NCI-H2227 (cell line): ENCODE measurements at regions not wholly inside any gene's neighbourhood (a gene's known extent, or its start where the extent isn't known, plus 50 kb on each side); places are given as distances from the start of the nearest gene placed in this dataset.
"Not testable (repeated sequence)": the region's sequence is repeated elsewhere in the genome, so short reads cannot be mapped to it uniquely, and the experiment has no call there.

ENCODE experiments used
- DNase-seq: peaks from one replicate; lab custom pipeline; 2025; ENCODE audit not compliant: unreplicated experiment; lab: John Stamatoyannopoulos, UW

DNA sequence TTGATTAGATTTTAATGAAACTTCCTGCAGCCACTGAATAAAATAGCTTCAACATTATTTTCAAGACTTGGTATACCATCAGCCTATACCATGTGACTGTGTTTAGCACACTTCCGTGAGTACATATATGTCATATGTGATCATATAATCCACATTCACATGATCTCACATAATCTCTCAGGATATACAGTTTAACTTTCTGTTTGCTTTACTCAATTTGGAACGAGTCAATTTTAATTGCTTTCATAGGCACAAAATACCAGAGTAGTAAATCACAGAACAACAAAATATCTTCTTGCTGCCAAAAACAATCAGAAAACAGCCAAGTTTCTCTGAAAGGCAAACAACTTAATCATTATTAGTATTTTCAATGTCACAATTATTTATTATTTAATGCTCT lies 731.1 kb upstream of the DIAPH2 start:
- DNase-seq, result no peak

DNA sequence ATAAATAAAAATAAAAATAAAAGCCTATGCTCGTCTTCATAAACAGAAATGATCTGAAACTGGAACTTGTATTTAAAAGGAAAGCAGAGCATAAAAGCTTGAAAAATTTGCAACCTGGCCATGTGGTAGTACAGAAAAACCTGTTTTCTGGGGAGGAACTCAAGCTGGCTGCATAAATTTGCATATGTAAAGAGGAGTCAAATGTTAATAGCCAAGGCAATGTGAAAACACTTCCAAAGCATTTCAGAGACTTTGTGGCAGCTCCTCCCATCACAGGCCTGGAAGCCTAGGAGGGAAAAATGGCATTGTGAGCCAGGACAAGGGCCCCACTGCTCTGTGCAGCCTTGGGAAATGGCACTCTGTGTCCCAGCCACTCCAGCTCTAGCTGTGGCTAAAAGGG lies 727.9 kb upstream of the DIAPH2 start:
- no peak for DNase-seq

DNA sequence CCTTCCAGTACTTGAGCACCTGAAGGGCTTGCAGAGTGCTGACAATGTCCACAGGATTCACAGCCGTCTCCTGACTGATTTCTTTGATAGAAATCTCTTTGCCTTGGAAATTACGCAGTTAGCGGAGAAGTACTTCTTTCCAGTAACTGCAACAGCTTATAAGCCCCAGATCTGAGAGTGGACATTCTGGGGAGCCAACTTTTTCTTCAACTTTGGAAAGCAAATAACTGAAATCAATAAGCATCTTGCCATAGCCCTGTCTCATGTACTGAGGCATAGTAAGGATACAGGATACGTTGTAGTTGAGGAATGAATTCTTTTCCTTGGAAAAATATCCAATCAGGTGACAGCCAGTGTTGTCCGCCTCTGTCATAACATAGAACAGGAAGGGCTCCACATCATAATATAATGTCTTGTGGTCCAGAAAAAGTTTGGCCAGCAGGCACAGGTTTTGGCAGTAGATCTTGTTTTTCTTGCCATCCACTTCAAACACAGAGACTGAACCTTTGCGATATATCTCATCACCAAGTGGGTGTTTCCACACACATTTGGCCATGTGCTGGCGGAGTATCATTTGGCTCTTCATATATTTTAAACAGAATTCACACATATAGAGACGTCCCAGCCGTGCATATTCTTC lies 711.1 kb upstream of the DIAPH2 start:
- not testable (repeated sequence) for DNase-seq

DNA sequence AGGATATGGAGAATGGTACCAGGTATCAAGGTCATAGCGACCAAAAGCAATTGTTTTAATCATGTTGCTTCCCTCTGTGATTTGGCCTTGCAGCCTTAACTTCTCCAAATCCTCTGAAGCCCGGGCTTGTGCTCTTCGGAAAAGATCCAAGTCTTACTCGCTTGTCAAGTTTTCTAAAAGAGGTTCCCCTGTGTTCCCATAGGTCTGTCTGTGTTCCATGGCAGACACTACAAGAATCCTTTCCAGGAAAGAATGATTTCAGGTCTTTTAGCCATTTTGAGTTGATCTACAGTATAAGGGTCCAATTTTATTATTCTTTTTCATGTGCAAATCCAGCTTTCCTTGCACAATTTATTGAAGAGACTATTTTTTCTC lies 710.6 kb upstream of the DIAPH2 start:
- DNase-seq, result no peak

DNA sequence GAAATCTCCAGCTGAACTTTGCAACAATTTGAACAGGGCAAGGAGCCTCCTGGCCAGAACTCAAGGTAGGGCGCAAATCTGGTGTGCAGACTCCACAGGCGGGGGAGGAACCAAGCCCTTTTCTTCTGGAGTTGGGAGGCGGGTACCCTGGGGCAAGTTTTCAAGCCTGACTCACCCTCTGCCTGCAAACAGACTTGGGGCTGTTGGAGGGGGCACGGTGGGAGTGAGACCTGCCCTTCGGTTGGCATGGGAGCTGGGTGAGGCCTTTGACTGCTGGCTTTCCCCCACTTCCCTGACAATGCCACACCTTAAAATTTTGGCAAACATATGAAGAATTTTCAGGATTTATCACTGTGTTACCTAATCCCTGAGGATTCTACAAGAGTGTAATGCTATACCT lies 709.8 kb upstream of the DIAPH2 start:
- DNase-seq, result no peak

DNA sequence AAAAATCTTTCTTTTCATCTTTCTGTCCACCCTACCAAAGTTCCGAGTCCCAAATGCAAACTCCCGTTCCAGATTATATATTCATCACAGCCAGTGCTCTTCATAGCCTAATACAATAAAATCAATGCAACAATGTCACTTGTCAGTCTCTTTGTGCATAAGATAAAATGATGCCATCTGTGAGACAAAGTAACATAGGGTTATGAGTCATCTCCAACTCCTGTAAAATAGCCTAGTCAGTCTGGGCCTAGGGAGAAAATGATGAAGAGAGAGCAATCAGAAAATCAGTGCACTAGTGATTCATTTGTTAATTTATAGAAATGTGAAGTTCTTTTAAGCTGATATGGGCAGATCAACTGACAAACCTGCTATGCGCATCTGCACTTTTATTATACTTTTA lies 689.1 kb upstream of the DIAPH2 start:
- DNase-seq, result no peak

DNA sequence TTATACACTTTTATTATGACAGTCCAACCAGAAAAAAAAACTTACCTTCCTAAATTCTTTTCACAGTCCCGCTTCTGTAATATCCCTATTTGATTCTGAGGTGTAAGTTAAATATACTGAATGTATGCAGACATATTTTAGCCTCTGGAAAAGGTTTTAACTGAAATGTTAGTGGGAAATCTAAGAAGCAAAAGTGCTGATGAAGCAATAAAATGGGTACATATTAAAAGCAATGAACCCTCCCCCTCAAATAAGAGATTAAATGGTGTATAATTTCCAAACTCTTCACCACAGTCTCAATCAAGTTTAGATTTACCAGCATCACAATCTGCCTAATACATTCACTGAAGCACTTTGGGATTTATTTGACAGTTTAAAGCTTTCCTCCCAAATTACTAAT lies 688.3 kb upstream of the DIAPH2 start:
- no peak for DNase-seq

DNA sequence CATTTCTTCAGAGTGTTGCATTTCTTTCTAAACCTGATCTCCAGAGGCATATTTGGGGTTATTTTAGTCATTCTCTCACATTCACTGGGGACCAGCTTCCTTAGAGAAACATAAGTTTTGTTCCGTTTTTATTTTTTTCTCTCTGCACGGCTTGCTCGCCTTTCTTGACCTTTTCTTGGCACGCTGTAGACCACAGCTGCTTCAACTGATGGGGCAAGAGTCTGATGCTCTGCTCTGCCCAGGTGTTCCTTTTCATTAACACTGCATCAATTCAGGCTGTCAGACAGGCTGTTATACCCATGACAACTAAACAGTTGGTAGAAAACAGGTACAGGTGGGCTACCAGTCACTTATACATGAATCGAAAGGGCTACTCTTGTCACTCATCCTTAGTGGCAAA lies 682.2 kb upstream of the DIAPH2 start:
- no peak for DNase-seq

DNA sequence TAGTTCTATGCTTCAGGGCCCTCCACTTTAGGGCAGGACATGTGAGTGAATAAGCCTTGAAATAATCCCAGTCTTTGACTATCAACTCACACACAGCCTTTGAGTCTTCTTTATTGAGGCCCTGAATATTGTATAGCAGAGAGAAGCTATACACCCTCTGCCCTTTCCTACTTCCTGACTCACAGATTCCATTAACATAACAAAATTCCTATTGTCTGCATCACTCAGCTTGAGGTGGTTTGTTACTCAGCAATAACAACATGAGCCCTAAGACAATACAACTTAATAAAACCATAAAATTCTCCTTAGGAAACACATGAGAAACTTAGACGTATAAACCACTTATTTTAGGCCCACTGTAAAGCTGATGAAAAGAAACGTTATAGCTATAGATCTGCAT lies 680.3 kb upstream of the DIAPH2 start:
- DNase-seq, result no peak

DNA sequence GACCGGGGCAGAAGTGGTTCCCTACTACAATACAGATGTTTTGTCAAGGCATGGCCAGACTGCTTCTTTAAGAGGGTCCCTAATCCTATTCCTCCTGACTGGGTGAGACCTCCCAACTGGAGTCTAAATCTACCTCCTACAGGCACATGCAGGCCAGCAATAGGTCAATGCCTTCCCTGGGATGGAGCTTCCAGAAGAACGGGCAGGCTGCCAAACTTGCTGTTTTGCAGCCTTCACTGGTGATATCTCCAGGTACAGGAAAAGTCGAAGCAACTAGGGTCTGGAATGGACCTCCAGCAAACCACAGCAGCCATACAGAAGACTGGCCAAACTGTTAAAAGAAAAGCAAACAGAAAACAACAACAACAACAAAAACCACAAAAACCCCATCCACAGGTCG lies 678.4 kb upstream of the DIAPH2 start:
- no peak for DNase-seq

DNA sequence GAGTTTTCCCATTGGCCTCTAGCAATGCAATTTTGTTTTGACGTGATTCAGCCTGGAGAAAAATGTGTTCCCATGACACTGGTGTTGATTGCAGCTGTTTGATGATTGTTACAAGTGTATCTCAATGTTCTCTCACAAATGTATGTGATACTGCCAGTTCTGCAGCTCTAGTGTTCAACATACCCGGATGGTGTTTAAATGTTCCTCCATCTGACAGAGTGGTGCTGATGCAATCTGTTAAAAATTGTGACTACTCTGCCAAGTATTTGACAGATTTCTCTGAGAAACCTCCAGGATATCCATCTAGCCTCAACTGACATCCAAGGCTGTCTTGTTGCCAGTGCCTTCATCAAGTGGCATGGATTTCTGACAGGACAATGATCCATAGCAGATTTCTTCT lies 657.2 kb upstream of the DIAPH2 start:
- no peak for DNase-seq

DNA sequence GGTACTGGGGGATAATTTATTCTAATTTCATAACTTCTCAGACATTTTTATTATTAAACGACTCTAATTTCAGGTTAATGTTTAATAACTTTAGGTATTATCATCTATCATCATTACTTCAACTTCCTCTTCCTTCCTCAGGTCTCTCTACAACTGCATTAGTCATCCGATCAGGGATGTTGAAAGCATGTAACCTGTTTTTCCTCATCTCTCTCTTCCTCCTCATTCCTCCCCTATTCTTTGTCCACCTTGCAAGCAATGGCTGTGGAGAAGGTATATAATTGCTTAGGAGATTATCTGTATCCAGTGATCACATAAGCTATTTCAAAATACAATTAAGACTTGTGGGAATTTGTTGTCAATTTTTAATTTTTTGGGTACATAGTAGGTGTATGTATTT lies 632.6 kb upstream of the DIAPH2 start:
- no peak for DNase-seq

DNA sequence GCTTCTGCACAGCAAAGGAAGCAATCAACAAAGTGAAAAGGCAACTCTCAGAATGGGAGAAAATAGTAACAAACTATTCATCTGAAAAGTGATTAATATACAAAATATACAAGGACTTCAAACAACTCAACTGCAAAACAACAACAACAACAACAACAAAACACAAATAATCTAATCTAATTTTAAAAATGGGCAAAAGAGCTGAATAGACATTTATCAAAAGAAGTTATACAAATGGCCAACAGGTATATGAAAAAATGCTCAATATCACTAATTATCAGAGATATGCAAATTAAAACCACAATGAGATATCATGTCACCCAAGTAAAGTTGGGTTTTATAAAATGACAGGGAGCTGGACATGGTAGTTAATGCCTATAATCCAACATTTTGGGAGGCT lies 602.8 kb upstream of the DIAPH2 start:
- no peak for DNase-seq

DNA sequence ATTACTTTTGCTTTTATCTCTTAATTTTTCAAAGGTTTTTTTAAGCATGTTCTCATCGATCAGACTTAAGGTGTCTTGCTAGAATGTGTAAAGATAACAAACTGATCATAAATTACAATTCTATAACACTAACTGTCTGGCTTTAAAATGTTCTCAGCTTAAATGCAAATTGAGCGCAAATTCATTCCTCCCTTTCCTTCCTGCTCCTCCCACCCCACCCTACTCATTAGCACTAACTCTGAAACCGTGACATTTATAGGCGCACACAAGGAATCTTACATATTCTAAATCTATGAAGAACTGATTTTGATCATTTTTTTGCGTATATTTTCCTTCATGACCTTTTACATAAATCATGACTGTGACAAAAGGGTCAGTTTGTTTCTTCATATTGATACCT lies 590.0 kb upstream of the DIAPH2 start:
- no peak for DNase-seq

DNA sequence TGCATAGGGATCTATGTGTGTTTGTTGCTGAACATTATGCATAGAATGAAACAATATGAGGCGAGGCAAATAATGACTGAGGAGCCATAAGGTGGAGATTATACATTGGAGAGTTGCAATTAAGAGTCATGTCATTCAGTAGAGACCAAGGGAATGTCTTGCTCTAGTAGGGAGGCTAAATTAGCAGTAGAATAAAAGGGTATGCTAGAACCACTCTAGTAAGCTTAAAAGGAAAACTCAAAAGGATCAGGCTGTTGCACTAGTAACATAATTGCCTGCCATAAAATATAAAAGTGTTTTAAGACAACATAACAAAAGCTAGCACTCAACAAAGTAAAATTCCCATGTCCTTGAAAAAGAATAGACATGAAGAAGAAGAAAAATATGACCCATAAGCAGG lies 586.2 kb upstream of the DIAPH2 start:
- DNase-seq, result no peak

DNA sequence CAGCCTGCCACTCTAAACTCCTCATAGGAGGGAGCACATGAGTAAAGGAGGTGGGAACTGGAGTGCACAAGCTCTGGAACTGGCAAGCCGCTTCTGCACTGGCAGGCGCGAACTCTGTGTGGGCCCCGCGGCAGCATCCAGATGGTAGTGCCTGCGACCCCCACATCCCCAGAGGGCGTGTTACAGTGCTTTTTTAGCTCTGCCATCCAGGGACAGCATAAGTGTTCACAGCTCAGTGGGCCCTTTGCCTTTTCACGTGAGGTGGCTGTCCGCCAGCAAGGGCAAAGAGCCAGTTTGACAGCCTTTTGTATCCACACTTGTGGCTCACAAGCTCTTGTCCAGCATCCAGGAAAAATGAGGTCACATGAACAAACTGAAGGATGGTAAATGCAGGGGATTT lies 581.6 kb upstream of the DIAPH2 start:
- no peak for DNase-seq

DNA sequence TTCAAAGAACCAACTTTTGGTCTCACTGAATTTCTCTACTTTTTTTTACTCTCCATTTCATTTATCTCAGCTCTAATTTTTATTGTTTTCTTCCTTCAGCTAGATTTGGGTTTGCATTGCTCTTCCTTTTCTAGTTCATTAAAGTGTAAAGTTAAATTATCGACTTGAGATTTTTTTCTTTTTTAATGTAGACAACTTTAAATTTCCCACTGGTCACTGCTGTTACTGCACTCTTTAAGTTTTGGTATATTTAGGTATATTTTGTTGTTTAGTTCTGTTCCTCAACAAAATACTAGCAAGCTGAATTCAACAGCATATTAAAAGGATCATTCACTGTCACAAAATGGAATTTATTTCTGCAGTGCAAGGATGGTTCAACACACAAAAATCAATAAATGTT lies 572.0 kb upstream of the DIAPH2 start:
- no peak for DNase-seq

DNA sequence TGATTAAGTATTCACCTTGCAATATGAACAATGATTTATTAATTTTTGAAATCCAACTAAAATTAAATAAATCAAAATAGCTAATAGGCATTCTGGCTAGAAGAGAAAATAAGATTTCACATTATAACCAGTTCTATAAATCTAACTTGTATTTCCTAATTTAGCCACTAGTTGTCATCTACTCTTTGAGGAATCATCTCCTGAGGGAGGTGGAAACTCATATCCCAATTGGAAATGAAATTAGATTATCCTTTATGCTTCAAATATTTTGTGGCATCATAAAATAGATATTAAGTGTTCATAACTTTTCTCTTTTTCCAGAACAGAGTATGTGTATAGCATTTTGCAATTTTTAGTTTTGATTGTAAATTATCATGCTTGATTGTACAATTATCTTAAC lies 558.5 kb upstream of the DIAPH2 start:
- DNase-seq, result no peak

DNA sequence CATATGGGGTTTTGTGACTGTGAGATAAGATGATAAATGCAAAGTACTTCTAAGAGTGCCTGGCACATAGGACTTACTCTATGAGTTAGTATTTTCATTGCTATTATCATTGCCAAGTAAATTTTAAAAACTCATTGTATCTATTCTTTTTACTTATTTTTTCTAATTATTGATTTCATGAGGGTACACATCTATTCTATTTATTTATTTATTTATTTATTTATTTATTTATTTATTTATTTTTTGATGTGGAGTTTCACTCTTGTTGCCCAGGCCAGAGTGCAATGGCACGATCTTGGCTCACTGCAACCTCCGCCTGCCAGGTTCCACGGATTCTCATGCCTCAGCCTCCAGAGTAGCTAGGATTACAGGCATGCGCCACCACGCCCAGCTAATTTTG lies 556.6 kb upstream of the DIAPH2 start:
- not testable (repeated sequence) for DNase-seq

DNA sequence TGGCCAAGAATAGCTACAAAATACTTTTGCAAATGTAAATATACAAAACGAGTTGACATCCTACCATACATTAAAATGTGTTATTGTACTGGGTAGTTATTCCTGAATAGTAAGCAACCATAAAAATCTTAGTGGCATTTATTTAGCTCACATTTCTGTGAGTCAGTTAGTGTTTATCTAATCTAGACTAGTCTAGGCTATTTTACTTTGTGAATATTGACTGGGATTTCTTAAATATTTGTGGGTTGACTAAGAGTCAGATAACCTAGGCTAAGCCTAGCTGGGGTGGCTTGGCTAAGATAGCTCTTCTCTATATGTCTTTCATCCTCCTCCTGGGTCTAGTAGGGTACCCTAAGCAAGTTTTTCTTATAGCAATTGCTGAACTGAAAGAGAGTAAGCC lies 543.8 kb upstream of the DIAPH2 start:
- DNase-seq, result no peak

DNA sequence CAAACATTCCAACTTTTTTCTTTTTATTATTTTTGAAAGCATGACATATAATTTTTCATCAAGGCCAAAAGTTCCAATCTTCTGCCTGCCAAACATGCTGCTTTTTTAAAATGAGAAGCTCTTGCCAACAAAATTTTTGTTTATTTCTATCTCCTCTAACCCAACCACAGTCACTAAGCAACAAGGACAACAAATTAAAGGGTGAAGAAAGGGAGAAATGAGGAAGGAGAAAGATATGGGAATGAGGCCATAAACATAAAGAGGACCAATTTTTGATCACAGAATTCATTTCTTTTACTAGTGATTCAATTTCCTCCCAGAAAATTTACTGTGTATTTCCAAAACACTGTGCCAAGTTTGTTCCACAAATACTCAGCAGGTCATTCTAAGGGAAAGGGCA lies 537.0 kb upstream of the DIAPH2 start:
- no peak for DNase-seq

DNA sequence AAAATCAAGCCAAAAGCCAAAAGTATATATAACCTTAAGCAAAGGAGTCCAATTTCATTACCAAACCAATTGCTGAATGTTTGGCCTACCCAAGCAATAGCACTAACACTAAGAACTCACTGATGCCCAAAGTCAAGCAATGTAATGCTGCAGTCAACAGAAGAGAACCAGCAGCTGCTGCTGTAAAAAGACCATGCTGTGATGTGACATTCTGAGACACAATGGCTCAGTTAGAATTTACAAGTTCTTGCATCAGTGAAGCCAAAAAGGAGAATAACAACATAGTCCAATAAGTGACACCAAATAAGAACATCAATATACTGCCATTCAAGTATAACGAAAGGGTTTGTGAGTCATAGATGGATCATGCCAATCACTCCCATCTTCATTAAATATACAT lies 514.0 kb upstream of the DIAPH2 start:
- no peak for DNase-seq

DNA sequence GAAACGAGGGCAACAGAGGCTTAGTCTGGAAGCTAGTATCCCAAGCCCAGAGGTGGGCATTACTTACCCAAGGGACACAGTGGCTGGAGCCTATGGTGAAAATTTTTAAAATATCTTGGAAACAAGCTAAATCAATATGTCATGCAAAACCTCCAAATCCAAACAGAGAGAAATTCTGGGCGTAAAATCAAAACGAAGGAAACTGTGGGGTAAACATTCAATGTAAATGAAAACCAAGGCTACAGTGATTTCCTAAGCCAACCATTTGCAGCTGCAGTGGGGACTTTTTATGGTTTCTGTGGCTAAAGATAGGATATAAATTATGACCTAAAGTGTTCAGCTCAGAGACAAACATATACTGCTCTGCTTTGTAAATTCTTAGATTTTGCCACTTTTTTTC lies 507.7 kb upstream of the DIAPH2 start:
- DNase-seq, result no peak

DNA sequence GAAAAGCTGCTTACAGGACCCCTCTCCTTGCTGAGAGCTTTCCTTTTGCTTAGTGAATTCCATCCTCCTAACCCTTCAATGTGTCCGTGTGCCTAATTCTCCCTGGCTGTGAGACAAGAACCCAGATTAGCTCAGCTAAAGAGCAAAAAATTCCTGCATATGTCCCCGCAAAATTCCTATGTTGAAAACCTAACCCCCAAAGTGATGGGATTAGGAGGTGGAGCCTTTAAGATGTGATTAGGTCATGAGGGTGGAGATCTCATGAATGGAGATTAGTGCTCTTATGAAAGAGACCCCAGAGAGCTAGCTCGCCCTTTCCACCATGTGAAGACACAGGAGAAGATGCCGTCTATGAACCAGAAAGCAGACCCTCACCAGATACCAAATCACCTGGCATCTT lies 503.0 kb upstream of the DIAPH2 start:
- DNase-seq, result no peak
